ENCODE measurements at regions not wholly inside any gene's neighbourhood (a gene's known extent, or its start where the extent isn't known, plus 50 kb on each side); places are given as distances from the start of the nearest gene placed in this dataset.

DNA sequence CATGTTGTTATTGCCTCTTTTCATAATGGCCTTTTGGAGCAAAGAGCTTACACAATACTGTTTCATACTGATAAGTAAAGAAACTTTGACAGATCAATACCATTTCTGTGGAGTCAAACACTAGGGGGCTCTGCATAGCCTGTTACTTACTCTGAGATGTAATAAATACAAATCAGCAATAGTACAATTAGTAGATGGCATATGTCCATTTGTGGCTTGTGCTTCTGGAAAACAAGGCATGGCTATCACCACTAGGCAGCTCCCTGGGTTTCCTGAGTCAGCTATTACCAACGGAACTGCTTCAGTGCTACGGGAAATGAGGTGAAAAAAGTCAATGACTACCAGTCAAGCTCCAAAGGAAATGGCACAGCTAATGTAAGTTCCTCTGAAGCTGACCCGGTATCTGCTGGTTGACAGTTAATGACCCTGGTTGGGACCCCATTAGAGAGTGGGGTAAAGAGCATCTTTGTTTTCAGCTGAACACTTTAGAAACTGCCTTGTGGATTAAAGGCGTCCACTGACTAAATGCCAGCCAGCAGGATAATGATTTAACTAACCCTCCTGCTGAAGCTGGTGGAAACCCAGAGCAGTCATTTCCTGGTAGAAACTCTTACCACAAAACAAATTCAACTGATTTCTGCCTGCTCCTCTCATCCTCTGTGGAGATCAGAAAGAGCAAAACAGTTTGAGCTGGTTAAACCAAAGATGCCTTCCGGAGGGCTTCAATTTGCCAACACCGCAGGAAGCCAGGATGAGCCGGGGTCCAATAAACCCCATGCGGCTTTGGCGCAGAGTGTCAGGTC lies 69.0 kb upstream of the FAM169A start:
- no peak overlapping the region for H3K4me3 ChIP-seq (ENCODE audit: low read depth, low read length)
- peak; percentile 19 for DNase-seq (ENCODE audit: low read depth)
- TF ChIP-seq MAX (IDR thresholded peaks at IDR 0.05; ENCODE audit: low read depth, low read length), result no peak
- TF ChIP-seq, protein P1, sequence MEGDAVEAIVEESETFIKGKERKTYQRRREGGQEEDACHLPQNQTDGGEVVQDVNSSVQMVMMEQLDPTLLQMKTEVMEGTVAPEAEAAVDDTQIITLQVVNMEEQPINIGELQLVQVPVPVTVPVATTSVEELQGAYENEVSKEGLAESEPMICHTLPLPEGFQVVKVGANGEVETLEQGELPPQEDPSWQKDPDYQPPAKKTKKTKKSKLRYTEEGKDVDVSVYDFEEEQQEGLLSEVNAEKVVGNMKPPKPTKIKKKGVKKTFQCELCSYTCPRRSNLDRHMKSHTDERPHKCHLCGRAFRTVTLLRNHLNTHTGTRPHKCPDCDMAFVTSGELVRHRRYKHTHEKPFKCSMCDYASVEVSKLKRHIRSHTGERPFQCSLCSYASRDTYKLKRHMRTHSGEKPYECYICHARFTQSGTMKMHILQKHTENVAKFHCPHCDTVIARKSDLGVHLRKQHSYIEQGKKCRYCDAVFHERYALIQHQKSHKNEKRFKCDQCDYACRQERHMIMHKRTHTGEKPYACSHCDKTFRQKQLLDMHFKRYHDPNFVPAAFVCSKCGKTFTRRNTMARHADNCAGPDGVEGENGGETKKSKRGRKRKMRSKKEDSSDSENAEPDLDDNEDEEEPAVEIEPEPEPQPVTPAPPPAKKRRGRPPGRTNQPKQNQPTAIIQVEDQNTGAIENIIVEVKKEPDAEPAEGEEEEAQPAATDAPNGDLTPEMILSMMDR (IDR thresholded peaks at IDR 0.05; ENCODE audit: low read depth, low read length), result peak; percentile 26

GRCh38 chr5:74927336-74927735 lies 61.1 kb upstream of the FAM169A start:
- no peak for DNase-seq (ENCODE audit: low read depth)
- no peak overlapping the region for H3K4me3 ChIP-seq (ENCODE audit: low read depth, low read length)
- TF ChIP-seq, protein P1 (IDR thresholded peaks at IDR 0.05; ENCODE audit: low read depth, low read length), result no peak
- no peak for TF ChIP-seq MYC (IDR thresholded peaks at IDR 0.05; ENCODE audit: low read depth, low read length)

DNA sequence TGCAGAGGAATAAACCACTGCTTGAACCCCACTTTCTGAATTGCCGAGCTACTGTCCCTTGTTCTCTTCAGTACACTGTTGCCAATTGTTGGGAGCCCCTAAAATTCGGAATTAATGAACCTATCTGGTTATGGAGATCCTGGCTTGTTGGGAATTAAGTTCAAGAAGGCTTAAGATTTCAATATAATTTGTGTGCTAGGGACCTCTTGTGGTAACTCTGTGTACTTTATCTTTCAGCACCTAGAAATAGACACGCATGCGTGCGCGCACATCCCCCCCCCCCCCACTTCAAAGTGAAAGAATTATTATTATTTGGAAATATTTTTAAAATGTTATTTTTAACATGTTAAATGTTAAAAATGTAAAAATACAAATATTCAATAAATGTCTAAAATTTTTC lies 53.3 kb upstream of the FAM169A start:
- DNase-seq (ENCODE audit: low read depth), result peak; percentile 57
- TF ChIP-seq POLR2A (IDR thresholded peaks at IDR 0.05; ENCODE audit: extremely low read depth, insufficient read length), result no peak
- TF ChIP-seq, protein P1 (IDR thresholded peaks at IDR 0.05; ENCODE audit: low read depth, low read length), result peak; percentile 37
- H3K4me3 ChIP-seq (ENCODE audit: low read depth, low read length), result no peak overlapping the region

DNA sequence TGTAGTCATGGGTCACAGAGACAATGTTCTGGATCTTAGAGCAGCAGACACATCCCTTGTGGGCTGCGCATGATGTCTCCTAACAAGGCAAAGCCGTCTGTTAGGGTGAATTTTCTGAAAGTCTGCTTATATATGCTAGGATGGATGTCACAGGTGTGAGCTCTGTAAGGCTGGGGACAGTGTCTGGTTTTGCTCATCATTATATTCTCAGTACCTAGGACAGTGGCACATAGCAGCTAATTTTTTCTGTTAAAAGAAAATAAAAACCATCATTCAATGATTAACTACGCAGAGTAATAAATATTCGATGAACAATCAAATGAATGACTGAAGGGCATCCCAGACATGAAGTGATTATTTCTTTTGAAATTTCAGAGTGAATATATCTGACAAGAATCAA lies 52.9 kb upstream of the FAM169A start:
- no peak overlapping the region for H3K4me3 ChIP-seq (ENCODE audit: low read depth, low read length)
- TF ChIP-seq, protein P1 (IDR thresholded peaks at IDR 0.05; ENCODE audit: low read depth, low read length), result no peak
- TF ChIP-seq POLR2A (IDR thresholded peaks at IDR 0.05; ENCODE audit: extremely low read depth, insufficient read length) (no peak), MAX (IDR thresholded peaks at IDR 0.05; ENCODE audit: low read depth, low read length) (no peak)
- no peak for DNase-seq (ENCODE audit: low read depth)

DNA sequence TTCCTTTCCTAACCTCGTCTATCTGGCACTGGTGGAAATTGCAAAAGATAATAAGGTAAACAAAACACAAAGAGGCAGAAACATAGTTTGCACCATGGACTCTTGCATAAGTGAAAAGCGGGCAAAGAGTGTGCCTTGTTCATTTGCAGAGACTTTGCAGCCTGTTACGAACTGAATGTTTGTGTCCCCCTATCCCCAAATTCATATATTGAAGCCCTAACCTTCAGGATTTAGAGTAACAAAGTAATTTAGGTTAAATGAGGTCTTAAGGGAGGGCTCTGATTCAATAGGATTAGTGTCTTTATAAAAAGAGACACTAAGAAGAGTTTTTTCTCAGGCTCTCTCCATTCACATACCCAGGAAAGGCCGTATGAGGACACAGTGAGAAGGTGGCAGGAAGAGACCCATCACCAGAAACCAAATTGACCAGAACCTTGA lies 52.1 kb upstream of the FAM169A start:
- TF ChIP-seq MAX (IDR thresholded peaks at IDR 0.05; ENCODE audit: low read depth, low read length) (no peak), MYC (IDR thresholded peaks at IDR 0.05; ENCODE audit: low read depth, low read length) (no peak), POLR2A (IDR thresholded peaks at IDR 0.05; ENCODE audit: extremely low read depth, insufficient read length) (no peak)
- TF ChIP-seq, protein P1 (IDR thresholded peaks at IDR 0.05; ENCODE audit: low read depth, low read length), result no peak
- H3K4me3 ChIP-seq (ENCODE audit: low read depth, low read length), result no peak overlapping the region
- DNase-seq (ENCODE audit: low read depth), result no peak

All from NB4 (cell line).